ENCODE measurements at regions not wholly inside any gene's neighbourhood (a gene's known extent, or its start where the extent isn't known, plus 50 kb on each side); places are given as distances from the start of the nearest gene placed in this dataset.

DNA sequence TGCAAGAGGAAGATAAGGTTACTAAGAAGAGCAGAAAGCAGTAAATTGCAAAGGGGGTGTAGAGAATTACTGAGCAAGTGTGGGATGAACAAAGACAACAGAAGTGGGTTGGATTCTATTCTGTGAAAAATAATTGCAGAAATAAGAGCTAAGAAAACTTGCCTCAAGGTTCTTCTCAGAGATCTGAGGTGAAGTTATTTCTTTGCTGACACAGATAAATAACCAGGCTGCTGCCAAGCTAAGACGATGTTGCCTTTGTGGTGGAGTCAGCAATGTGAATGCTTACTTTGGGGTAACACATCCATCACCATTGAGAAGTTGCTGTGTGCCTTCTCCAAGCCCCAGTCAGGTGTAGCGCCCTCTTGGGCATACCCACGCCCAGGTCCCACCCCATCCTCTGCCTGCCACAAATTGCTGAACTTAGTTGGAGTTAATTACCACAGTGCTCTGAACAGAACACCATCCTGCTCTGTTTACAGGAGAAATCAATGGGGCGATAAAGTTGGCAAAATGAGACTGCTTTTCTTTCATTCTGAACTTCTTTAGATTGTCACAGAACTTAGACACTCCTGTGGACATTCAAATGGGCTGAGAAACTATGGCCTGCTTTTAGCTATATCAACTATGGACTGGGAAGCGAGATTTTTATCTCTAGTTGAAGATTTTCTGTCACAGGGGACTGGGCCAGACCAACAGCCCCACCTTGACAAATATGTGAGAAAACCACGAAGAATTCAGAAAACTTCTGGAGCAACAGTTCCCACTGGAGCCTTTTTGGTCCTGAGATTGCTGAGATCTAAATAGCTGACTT is 283.6 kb downstream of the TMX3 start:
- CTCF ChIA-PET, result interaction anchor here (1.2 to 1.3 kb wide), 3 partner anchors 120 to 229 kb away, joined by 3 read pairs; no protein-coding TSS in a partner anchor
- POLR2A ChIA-PET, result no interaction called here
- no peak for TF ChIP-seq CTCF (IDR thresholded peaks at IDR 0.05; ENCODE audit: insufficient read depth, low read depth, low read length)
- H3K4me3 ChIP-seq (ENCODE audit: low read depth, low read length), result no peak overlapping the region
- H3K27me3 ChIP-seq (ENCODE audit: control insufficient read depth, insufficient read depth, low read length), result no peaks in the 10 kb centered on the region
- H3K36me3 ChIP-seq (ENCODE audit: control insufficient read depth, insufficient read depth, low read length), result no peaks in the 10 kb centered on the region
- no peak for DNase-seq (ENCODE audit: low read depth)

- ChIA-PET CTCF (interaction anchor here (1.3 kb wide), 1 partner anchor 118 kb away, joined by 3 read pairs; no protein-coding TSS in a partner anchor), POLR2A (no interaction called here)
- Histone ChIP-seq H3K27me3 (ENCODE audit: control insufficient read depth, insufficient read depth, low read length) (no peaks in the 10 kb centered on the region), H3K4me3 (ENCODE audit: low read depth, low read length) (no peak overlapping the region), H3K36me3 (ENCODE audit: control insufficient read depth, insufficient read depth, low read length) (no peaks in the 10 kb centered on the region)
- no peak for TF ChIP-seq CTCF (IDR thresholded peaks at IDR 0.05; ENCODE audit: insufficient read depth, low read depth, low read length)
- no peak for DNase-seq (ENCODE audit: low read depth)
Measured at GRCh38 chr18:68429841-68430240, 285.1 kb downstream of the TMX3 start.

GRCh38 chr18:68429111-68429510 is 285.8 kb downstream of the TMX3 start:
- TF ChIP-seq CTCF (IDR thresholded peaks at IDR 0.05; ENCODE audit: insufficient read depth, low read depth, low read length), result no peak
- H3K36me3 ChIP-seq (ENCODE audit: control insufficient read depth, insufficient read depth, low read length), result no peaks in the 10 kb centered on the region
- no peaks in the 10 kb centered on the region for H3K27me3 ChIP-seq (ENCODE audit: control insufficient read depth, insufficient read depth, low read length)
- POLR2A ChIA-PET, result no interaction called here
- DNase-seq (ENCODE audit: low read depth), result no peak
- CTCF ChIA-PET, result no interaction called here
- H3K4me3 ChIP-seq (ENCODE audit: low read depth, low read length), result no peak overlapping the region

DNA sequence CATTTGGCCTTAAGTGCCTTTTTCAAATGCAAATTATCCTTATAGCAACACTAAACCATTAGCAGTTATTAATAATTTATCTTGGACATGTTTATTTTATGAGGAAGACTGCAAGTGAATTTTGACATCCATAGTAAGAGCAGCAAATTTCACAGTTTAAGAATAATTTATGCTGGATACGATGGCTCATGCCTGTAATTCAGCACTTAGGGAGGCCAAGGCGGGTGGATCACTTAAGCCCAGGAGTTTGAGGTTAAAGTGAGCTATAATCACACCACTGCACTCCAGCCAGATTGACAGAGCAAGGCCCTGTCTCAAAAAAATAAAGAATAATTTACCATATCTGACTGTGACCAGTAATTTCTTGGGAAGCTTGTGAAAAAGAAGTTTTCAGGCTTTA is 286.2 kb downstream of the TMX3 start:
- ChIA-PET CTCF (no interaction called here), POLR2A (no interaction called here)
- Histone ChIP-seq H3K36me3 (ENCODE audit: control insufficient read depth, insufficient read depth, low read length) (no peaks in the 10 kb centered on the region), H3K4me3 (ENCODE audit: low read depth, low read length) (no peak overlapping the region), H3K27me3 (ENCODE audit: control insufficient read depth, insufficient read depth, low read length) (no peaks in the 10 kb centered on the region)
- DNase-seq (ENCODE audit: low read depth), result no peak
- no peak for TF ChIP-seq CTCF (IDR thresholded peaks at IDR 0.05; ENCODE audit: insufficient read depth, low read depth, low read length)

- Histone ChIP-seq H3K27me3 (ENCODE audit: control insufficient read depth, insufficient read depth, low read length) (no peaks in the 10 kb centered on the region), H3K4me3 (ENCODE audit: low read depth, low read length) (no peak overlapping the region), H3K36me3 (ENCODE audit: control insufficient read depth, insufficient read depth, low read length) (no peaks in the 10 kb centered on the region)
- TF ChIP-seq CTCF (IDR thresholded peaks at IDR 0.05; ENCODE audit: insufficient read depth, low read depth, low read length), result no peak
- POLR2A ChIA-PET, result no interaction called here
- CTCF ChIA-PET, result interaction anchor here (1.2 kb wide), 1 partner anchor 12 kb away, joined by 3 read pairs; no protein-coding TSS in a partner anchor
- peak; percentile 67 for DNase-seq (ENCODE audit: low read depth)
Measured at GRCh38 chr18:68427951-68428401, 286.9 kb downstream of the TMX3 start.
